Vagina (tissue), 2 donors: ENCODE measurements at regions not wholly inside any gene's neighbourhood (a gene's known extent, or its start where the extent isn't known, plus 50 kb on each side); places are given as distances from the start of the nearest gene placed in this dataset.

Experiments
- POLR2A ChIP-seq, 2 donors: fragments of 450-650 bp; IDR thresholded peaks; one replicate each; pipeline ENCODE4 v1.6.1; 2017; ENCODE audit warnings: antibody characterized with exemption in 2 of 2, mild to moderate bottlenecking in 2 of 2, moderate library complexity in 2 of 2
- POLR2AphosphoS5 ChIP-seq, 2 donors: sonication (generic); formaldehyde crosslinking; IDR thresholded peaks; one replicate each; pipeline ENCODE4 v1.9.0; 2017; ENCODE audit warnings: antibody characterized with exemption in 2 of 2, mild to moderate bottlenecking in 2 of 2, low read depth in 1 of 2; ENCODE audit not compliant: insufficient read depth in 1 of 2
- TF ChIP-seq, protein P1 (sequence below), 3 experiments: fragments of 450-650 bp in 2 of 3; fragments of 200-600 bp in 1 of 3; sonication (generic) in 1 of 3; IDR thresholded peaks; one replicate each; pipeline ENCODE4 v1.5.1; 2017 to 2019; ENCODE audit warnings: antibody characterized with exemption in 3 of 3, mild to moderate bottlenecking in 2 of 3, moderate library complexity in 2 of 3

- no peak for TF ChIP-seq POLR2A (IDR thresholded peaks at IDR 0.05)
- TF ChIP-seq, protein P1, sequence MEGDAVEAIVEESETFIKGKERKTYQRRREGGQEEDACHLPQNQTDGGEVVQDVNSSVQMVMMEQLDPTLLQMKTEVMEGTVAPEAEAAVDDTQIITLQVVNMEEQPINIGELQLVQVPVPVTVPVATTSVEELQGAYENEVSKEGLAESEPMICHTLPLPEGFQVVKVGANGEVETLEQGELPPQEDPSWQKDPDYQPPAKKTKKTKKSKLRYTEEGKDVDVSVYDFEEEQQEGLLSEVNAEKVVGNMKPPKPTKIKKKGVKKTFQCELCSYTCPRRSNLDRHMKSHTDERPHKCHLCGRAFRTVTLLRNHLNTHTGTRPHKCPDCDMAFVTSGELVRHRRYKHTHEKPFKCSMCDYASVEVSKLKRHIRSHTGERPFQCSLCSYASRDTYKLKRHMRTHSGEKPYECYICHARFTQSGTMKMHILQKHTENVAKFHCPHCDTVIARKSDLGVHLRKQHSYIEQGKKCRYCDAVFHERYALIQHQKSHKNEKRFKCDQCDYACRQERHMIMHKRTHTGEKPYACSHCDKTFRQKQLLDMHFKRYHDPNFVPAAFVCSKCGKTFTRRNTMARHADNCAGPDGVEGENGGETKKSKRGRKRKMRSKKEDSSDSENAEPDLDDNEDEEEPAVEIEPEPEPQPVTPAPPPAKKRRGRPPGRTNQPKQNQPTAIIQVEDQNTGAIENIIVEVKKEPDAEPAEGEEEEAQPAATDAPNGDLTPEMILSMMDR (IDR thresholded peaks at IDR 0.05), result no peak
- TF ChIP-seq POLR2AphosphoS5 (IDR thresholded peaks at IDR 0.05; ENCODE audit: insufficient read depth in 1 of 2, low read depth in 1 of 2), result no peak
Measured at GRCh38 chr1:117709249-117709691, 103.4 kb downstream of the TENT5C start.
